ENCODE measurements at regions not wholly inside any gene's neighbourhood (a gene's known extent, or its start where the extent isn't known, plus 50 kb on each side); places are given as distances from the start of the nearest gene placed in this dataset.

DNA sequence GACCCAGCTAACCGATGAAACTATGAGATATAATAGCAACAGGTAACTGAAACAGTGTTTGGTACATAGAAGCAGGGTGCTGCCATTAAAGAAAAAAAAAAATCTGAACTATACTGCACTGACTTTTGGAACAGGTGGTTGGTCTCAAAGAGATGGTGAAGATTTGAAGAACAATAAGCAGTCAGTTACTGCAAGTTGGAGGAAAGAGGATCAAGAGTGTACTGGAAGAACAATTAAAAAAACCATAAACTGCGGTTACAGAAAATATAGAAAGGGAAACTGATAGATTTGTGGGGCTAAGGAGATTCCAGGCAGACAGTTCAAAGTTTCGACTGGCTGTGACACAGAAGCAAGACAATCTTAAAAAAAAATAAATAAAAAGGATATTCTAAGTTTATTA lies 181.9 kb upstream of the TRAM1L1 start:
- Histone ChIP-seq H2BK12ac (ENCODE audit: insufficient read length, low read depth, low read length) (no peak overlapping the region), H3K79me1 (ENCODE audit: insufficient read depth, low read depth, low read length, poor library complexity, severe bottlenecking) (no peaks in the 10 kb centered on the region), H3K27ac (ENCODE audit: insufficient read length, low read depth, low read length) (no peak overlapping the region), H4K8ac (replicated peaks; ENCODE audit: insufficient read length, low read depth, low read length) (no peak overlapping the region), H3K4me2 (ENCODE audit: insufficient read depth, insufficient read length, low read length) (no peak overlapping the region), H2BK15ac (ENCODE audit: low read depth, low read length) (no peak overlapping the region), H4K20me1 (ENCODE audit: control insufficient read depth, insufficient read depth, insufficient read length) (no peaks in the 10 kb centered on the region), H2AFZ (ENCODE audit: low read length) (no peak overlapping the region), H3K4me1 (ENCODE audit: insufficient read depth, low read length) (no peaks in the 10 kb centered on the region), H3K56ac (ENCODE audit: insufficient read length, low read depth, low read length) (no peak overlapping the region), H3K23ac (ENCODE audit: insufficient read length, low read depth, low read length) (no peak overlapping the region), H2AK5ac (ENCODE audit: insufficient read length, low read length) (no peak overlapping the region), H2BK20ac (ENCODE audit: low read depth, low read length, poor library complexity, severe bottlenecking) (no peak overlapping the region), H3K23me2 (ENCODE audit: insufficient read length, low read depth, low read length, poor library complexity, severe bottlenecking) (no peaks in the 10 kb centered on the region), H2BK120ac (ENCODE audit: low read depth, low read length, poor library complexity, severe bottlenecking) (no peak overlapping the region), H3T11ph (ENCODE audit: low read length) (no peak overlapping the region), H2BK5ac (ENCODE audit: insufficient read length, low read length) (no peak overlapping the region), H4K5ac (ENCODE audit: insufficient read length, low read depth, low read length) (no peak overlapping the region), H3K9ac (ENCODE audit: extremely low read depth, insufficient read length, low read length) (no peak overlapping the region), H3K79me2 (ENCODE audit: insufficient read depth, low read length) (no peaks in the 10 kb centered on the region), H3K27me3 (ENCODE audit: insufficient read depth, low read length) (no peaks in the 10 kb centered on the region), H3K4ac (ENCODE audit: low read depth, low read length) (no peak overlapping the region), H4K91ac (ENCODE audit: insufficient read length, low read depth, low read length) (no peak overlapping the region), H3K9me3 (ENCODE audit: control insufficient read depth, low read depth, low read length) (no peaks in the 10 kb centered on the region), H3K14ac (ENCODE audit: insufficient read depth, low read length) (no peak overlapping the region), H3K18ac (ENCODE audit: insufficient read length, low read depth, low read length) (no peak overlapping the region)
- Mint-ChIP-seq H3K27ac (no peak overlapping the region; a peak in 1 of 7 replicates), H3K9me3 (no peaks in the 10 kb centered on the region; a peak in 1 of 5 replicates), H3K4me3 (no peak overlapping the region), H3K36me3 (ENCODE audit: insufficient read depth in 1 of 3, low read depth in 3 of 3) (peaks cover 0 to 3% (median 0%) of the 10 kb centered on the region in 3 experiments; a peak in 1 of 7 replicates), H3K4me1 (peaks cover 8 to 9% of the 10 kb centered on the region in 2 experiments), H3K27me3 (ENCODE audit: low read depth) (no peaks in the 10 kb centered on the region)
- TF ChIP-seq, protein P1, sequence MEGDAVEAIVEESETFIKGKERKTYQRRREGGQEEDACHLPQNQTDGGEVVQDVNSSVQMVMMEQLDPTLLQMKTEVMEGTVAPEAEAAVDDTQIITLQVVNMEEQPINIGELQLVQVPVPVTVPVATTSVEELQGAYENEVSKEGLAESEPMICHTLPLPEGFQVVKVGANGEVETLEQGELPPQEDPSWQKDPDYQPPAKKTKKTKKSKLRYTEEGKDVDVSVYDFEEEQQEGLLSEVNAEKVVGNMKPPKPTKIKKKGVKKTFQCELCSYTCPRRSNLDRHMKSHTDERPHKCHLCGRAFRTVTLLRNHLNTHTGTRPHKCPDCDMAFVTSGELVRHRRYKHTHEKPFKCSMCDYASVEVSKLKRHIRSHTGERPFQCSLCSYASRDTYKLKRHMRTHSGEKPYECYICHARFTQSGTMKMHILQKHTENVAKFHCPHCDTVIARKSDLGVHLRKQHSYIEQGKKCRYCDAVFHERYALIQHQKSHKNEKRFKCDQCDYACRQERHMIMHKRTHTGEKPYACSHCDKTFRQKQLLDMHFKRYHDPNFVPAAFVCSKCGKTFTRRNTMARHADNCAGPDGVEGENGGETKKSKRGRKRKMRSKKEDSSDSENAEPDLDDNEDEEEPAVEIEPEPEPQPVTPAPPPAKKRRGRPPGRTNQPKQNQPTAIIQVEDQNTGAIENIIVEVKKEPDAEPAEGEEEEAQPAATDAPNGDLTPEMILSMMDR (conservative IDR thresholded peaks at IDR 0.05): no peak
- no CpG with 5 or more reads among the region's 3 CpGs for WGBS (ENCODE audit: extremely low coverage, insufficient read length, low lambda C conversion rate)
- DNase-seq: no peak

All from H9 (cell line).